B cell (primary cell): ENCODE measurements at regions not wholly inside any gene's neighbourhood (a gene's known extent, or its start where the extent isn't known, plus 50 kb on each side); places are given as distances from the start of the nearest gene placed in this dataset.

ENCODE experiments used
- ATAC-seq: fragments of 200-7000 bp; cut with Tn5 transposase; one replicate; pipeline ENCODE4 v1.10.0; 2021; ENCODE audit warnings: low read depth, mild to moderate bottlenecking, moderate number of reproducible peaks, moderate library complexity
- CTCF ChIA-PET: fragments of 350-600 bp; sonication (Branson Sonifier 250); formaldehyde crosslinking; loops from one replicate; lab custom pipeline; 2021; ENCODE audit warnings: antibody characterized with exemption, inconsistent platforms; lab: Charles Lee
- POLR2A ChIA-PET: fragments of 350-600 bp; sonication (Branson Sonifier 250); formaldehyde crosslinking; loops from one replicate; lab custom pipeline; 2021; ENCODE audit warnings: antibody characterized with exemption; lab: Charles Lee
- DNase-seq: peaks from one replicate; pipeline ENCODE4 v3.0.0; 2013
- H2AFZ ChIP-seq: 2 replicates; pipeline ENCODE4 v1.6.1; 2012; ENCODE audit warnings: mild to moderate bottlenecking, low read depth, low read length; ENCODE audit not compliant: insufficient read depth, poor library complexity, severe bottlenecking
- H3K27ac ChIP-seq, 2 donors: 1 replicate in 1 of 2; 2 replicates in 1 of 2; pipeline ENCODE4 v1.5.1; 2012 to 2013; ENCODE audit warnings: low read length in 2 of 2, mild to moderate bottlenecking in 2 of 2, moderate library complexity in 1 of 2
- H3K27me3 ChIP-seq, 4 experiments: fragments of 200-600 bp in 1 of 4; sonication (generic) in 1 of 4; replicated peaks in 1 of 4; 1 replicate in 2 of 4; 2 replicates in 2 of 4; pipeline versions ENCODE4 v1.6.1 to v1.7.0; 2013 to 2016; ENCODE audit warnings: low read length in 3 of 4, mild to moderate bottlenecking in 2 of 4, mixed read lengths in 1 of 4, moderate library complexity in 1 of 4; ENCODE audit not compliant: insufficient read depth in 4 of 4, control insufficient read depth in 3 of 4; ENCODE audit errors: control extremely low read depth in 1 of 4
- H3K36me3 ChIP-seq, 2 experiments: replicated peaks in 1 of 2; 1 replicate in 1 of 2; 2 replicates in 1 of 2; pipeline versions ENCODE4 v1.6.1 to v1.7.1; 2013; ENCODE audit warnings: low read length in 1 of 2; ENCODE audit not compliant: insufficient read depth in 2 of 2, control insufficient read depth in 1 of 2; ENCODE audit errors: control extremely low read depth in 1 of 2, extremely low read depth in 1 of 2
- H3K4me1 ChIP-seq, 2 donors: fragments of 200-600 bp in 1 of 2; sonication (generic) in 1 of 2; 1 replicate in 1 of 2; 2 replicates in 1 of 2; pipeline versions ENCODE4 v1.5.1 to v1.6.1; 2013 to 2017; ENCODE audit warnings: low read length in 2 of 2; ENCODE audit not compliant: control insufficient read depth in 2 of 2, insufficient read depth in 2 of 2
- H3K4me2 ChIP-seq: replicated peaks from 2 replicates; pipeline ENCODE3; 2012; ENCODE audit warnings: mild to moderate bottlenecking, low read depth, low read length; ENCODE audit not compliant: poor library complexity, severe bottlenecking
- H3K4me3 ChIP-seq, 5 experiments: fragments of 200-600 bp in 1 of 5; sonication (generic) in 1 of 5; 1 replicate in 3 of 5; 2 replicates in 2 of 5; pipeline versions ENCODE4 v1.5.1 to v1.7.0; 2011 to 2016; ENCODE audit warnings: low read length in 4 of 5, mild to moderate bottlenecking in 4 of 5, low read depth in 2 of 5, control low read depth in 1 of 5, moderate library complexity in 1 of 5; ENCODE audit not compliant: insufficient read depth in 1 of 5; ENCODE audit errors: control extremely low read depth in 1 of 5, extremely low read depth in 1 of 5
- H3K79me2 ChIP-seq: fragments of 200-600 bp; sonication (generic); one replicate; pipeline ENCODE4 v1.6.0; 2016; ENCODE audit warnings: low read length; ENCODE audit not compliant: control insufficient read depth, insufficient read depth
- H3K9ac ChIP-seq: fragments of 200-600 bp; sonication (generic); 2 replicates; pipeline ENCODE4 v1.6.1; 2017; ENCODE audit warnings: mild to moderate bottlenecking, low read length, moderate library complexity
- H3K9me3 ChIP-seq, 3 donors: one replicate each; pipeline versions ENCODE4 v1.6.1 to v1.7.1; 2013; ENCODE audit warnings: low read length in 2 of 3; ENCODE audit not compliant: control insufficient read depth in 2 of 3, insufficient read depth in 1 of 3; ENCODE audit errors: control extremely low read depth in 1 of 3
- H4K20me1 ChIP-seq: 2 replicates; pipeline ENCODE4 v1.6.0; 2012; ENCODE audit warnings: mild to moderate bottlenecking, low read length; ENCODE audit not compliant: insufficient read depth, control insufficient read depth, poor library complexity, severe bottlenecking
- H3K27ac Mint-ChIP-seq: one replicate; pipeline ENCODE4 v1.8.0; 2021; ENCODE audit warnings: mixed read lengths
- H3K27me3 Mint-ChIP-seq: one replicate; pipeline ENCODE4 v1.8.0; 2021; ENCODE audit warnings: mixed read lengths
- H3K4me1 Mint-ChIP-seq: one replicate; pipeline ENCODE4 v1.8.0; 2021; ENCODE audit warnings: mixed read lengths
- H3K4me3 Mint-ChIP-seq: one replicate; pipeline ENCODE4 v1.8.0; 2021; ENCODE audit warnings: mixed read lengths
- H3K9me3 Mint-ChIP-seq: one replicate; pipeline ENCODE4 v1.8.0; 2022; ENCODE audit warnings: mixed read lengths; ENCODE audit not compliant: insufficient read depth
- CTCF ChIP-seq: fragments of 200-600 bp; IDR thresholded peaks from one replicate; pipeline ENCODE4 v1.8.0; 2022; ENCODE audit warnings: antibody characterized with exemption, mild to moderate bottlenecking
- EZH2 ChIP-seq: IDR thresholded peaks from 2 replicates; pipeline ENCODE4 v1.6.1; 2012; ENCODE audit warnings: borderline replicate concordance, low read depth, mild to moderate bottlenecking, moderate library complexity, low read length; ENCODE audit not compliant: insufficient read depth, poor library complexity, severe bottlenecking
- WGBS: methylation state at CpG from one replicate; pipeline ENCODE4 v1.1.5; 2013; ENCODE audit warnings: missing lambda C conversion rate; ENCODE audit not compliant: insufficient coverage; 5-methylcytosine and 5-hydroxymethylcytosine counted together
- intact Hi-C: fragments of 100-400 bp; cut with micrococcal nuclease; formaldehyde crosslinking; loops from one replicate; pipeline ENCODE4 v1.10.0; 2022

GRCh38 chr16:86052926-86053325 lies 154.0 kb downstream of the IRF8 start:
- Mint-ChIP-seq H3K27ac (no peak overlapping the region), H3K27me3 (peaks cover 28% of the 10 kb centered on the region), H3K9me3 (no peaks in the 10 kb centered on the region), H3K4me3 (no peak overlapping the region), H3K4me1 (no peaks in the 10 kb centered on the region)
- Histone ChIP-seq H4K20me1 (no peaks in the 10 kb centered on the region), H2AFZ (no peak overlapping the region), H3K9me3 (no peaks in the 10 kb centered on the region), H3K27ac (no peak overlapping the region), H3K4me3 (no peak overlapping the region), H3K79me2 (no peaks in the 10 kb centered on the region), H3K27me3 (peaks cover 0 to 26% (median 10%) of the 10 kb centered on the region in 4 experiments), H3K4me1 (no peaks in the 10 kb centered on the region), H3K4me2 (no peak overlapping the region), H3K9ac (no peak overlapping the region), H3K36me3 (no peaks in the 10 kb centered on the region)
- CTCF ChIA-PET = interaction anchor here (0.9 kb wide), 1 partner anchor 233 kb away, joined by 4 read pairs; no protein-coding TSS in a partner anchor
- ATAC-seq (no peak), DNase-seq (no peak)
- TF ChIP-seq EZH2 (no peak), CTCF (no peak)
- intact Hi-C loops = no loop called here
- WGBS = 93% methylated on average over 6 of the region's 6 CpGs
- POLR2A ChIA-PET = interaction anchor here (0.6 kb wide), 1 partner anchor 297 kb away, joined by 3 read pairs; no protein-coding TSS in a partner anchor

GRCh38 chr16:86059253-86060171 lies 160.6 kb downstream of the IRF8 start:
- DNase-seq (no peak), ATAC-seq (no peak)
- no peak overlapping the region for H3K4me3 ChIP-seq
- Mint-ChIP-seq H3K4me1 (no peaks in the 10 kb centered on the region), H3K27ac (no peak overlapping the region), H3K27me3 (peaks cover 26% of the 10 kb centered on the region), H3K4me3 (no peak overlapping the region), H3K9me3 (no peaks in the 10 kb centered on the region)
- H3K4me1 ChIP-seq = no peaks in the 10 kb centered on the region
- no peak overlapping the region for H3K4me2 ChIP-seq
- 85% methylated on average over 14 of the region's 15 CpGs for WGBS
- no peaks in the 10 kb centered on the region for H4K20me1 ChIP-seq
- H2AFZ ChIP-seq = no peak overlapping the region
- intact Hi-C loops = no loop called here
- ChIA-PET POLR2A (no interaction called here), CTCF (no interaction called here)
- H3K27ac ChIP-seq = no peak overlapping the region
- no peak overlapping the region for H3K9ac ChIP-seq
- peaks cover 0 to 3% (median 0%) of the 10 kb centered on the region in 4 experiments for H3K27me3 ChIP-seq
- H3K79me2 ChIP-seq = no peaks in the 10 kb centered on the region
- no peaks in the 10 kb centered on the region for H3K36me3 ChIP-seq
- TF ChIP-seq EZH2 (no peak), CTCF (no peak)
- no peaks in the 10 kb centered on the region for H3K9me3 ChIP-seq
